Liver (tissue), 8 donors: ENCODE measurements at regions not wholly inside any gene's neighbourhood (a gene's known extent, or its start where the extent isn't known, plus 50 kb on each side); places are given as distances from the start of the nearest gene placed in this dataset.

ENCODE experiments used
- DNase-seq: peaks from one replicate; pipeline ENCODE4 v3.0.0-alpha.2; 2017; ENCODE audit warnings: low spot score
- H3K27ac ChIP-seq, 2 donors: one replicate each; pipeline ENCODE4 v1.7.0; 2013; ENCODE audit warnings: inconsistent platforms in 2 of 2, low read length in 2 of 2, control low read depth in 1 of 2, low read depth in 1 of 2, mild to moderate bottlenecking in 1 of 2
- H3K27me3 ChIP-seq, 4 donors: one replicate each; pipeline versions ENCODE4 v1.6.1 to v1.7.0; 2013; ENCODE audit warnings: low read length in 3 of 4, inconsistent platforms in 1 of 4, mild to moderate bottlenecking in 1 of 4, moderate library complexity in 1 of 4; ENCODE audit not compliant: control insufficient read depth in 4 of 4, insufficient read depth in 4 of 4
- H3K36me3 ChIP-seq, 4 donors: one replicate each; pipeline versions ENCODE4 v1.6.1 to v1.7.0; 2013; ENCODE audit warnings: low read length in 3 of 4, mild to moderate bottlenecking in 3 of 4, low read depth in 1 of 4, moderate library complexity in 1 of 4; ENCODE audit not compliant: control insufficient read depth in 4 of 4, insufficient read depth in 3 of 4
- H3K4me1 ChIP-seq, 4 donors: one replicate each; pipeline versions ENCODE4 v1.6.1 to v1.7.0; 2013; ENCODE audit warnings: low read length in 3 of 4, mild to moderate bottlenecking in 3 of 4, moderate library complexity in 1 of 4; ENCODE audit not compliant: control insufficient read depth in 4 of 4, insufficient read depth in 4 of 4
- H3K4me3 ChIP-seq, 3 donors: one replicate each; pipeline versions ENCODE4 v1.6.1 to v1.7.0; 2013; ENCODE audit warnings: low read length in 3 of 3, control low read depth in 1 of 3, low read depth in 1 of 3, mild to moderate bottlenecking in 1 of 3
- H3K9ac ChIP-seq, 2 donors: one replicate each; pipeline ENCODE4 v1.7.0; 2013; ENCODE audit warnings: low read length in 2 of 2, mild to moderate bottlenecking in 2 of 2, moderate library complexity in 2 of 2, control low read depth in 1 of 2, low read depth in 1 of 2
- H3K9me3 ChIP-seq, 4 donors: one replicate each; pipeline versions ENCODE4 v1.6.1 to v1.7.0; 2013; ENCODE audit warnings: low read length in 3 of 4; ENCODE audit not compliant: control insufficient read depth in 4 of 4
- GABPA ChIP-seq, 2 donors: IDR thresholded peaks in 1 of 2; conservative IDR thresholded peaks in 1 of 2; 2 replicates each; pipeline ENCODE4 v1.6.1; 2016; ENCODE audit warnings: antibody characterized with exemption in 2 of 2, mild to moderate bottlenecking in 1 of 2, moderate library complexity in 1 of 2
- HNF4A ChIP-seq, 2 donors: conservative IDR thresholded peaks; 2 replicates each; pipeline ENCODE4 v1.6.1; 2016; ENCODE audit warnings: antibody characterized with exemption in 2 of 2, mild to moderate bottlenecking in 2 of 2
- HNF4G ChIP-seq: IDR thresholded peaks from 2 replicates; pipeline ENCODE4 v1.6.1; 2016; ENCODE audit warnings: antibody characterized with exemption
- JUND ChIP-seq, 2 donors: IDR thresholded peaks; 2 replicates each; pipeline ENCODE4 v1.6.1; 2016; ENCODE audit warnings: antibody characterized with exemption in 2 of 2
- NR2F2 ChIP-seq: IDR thresholded peaks from 2 replicates; pipeline ENCODE4 v1.6.1; 2016; ENCODE audit warnings: antibody characterized with exemption
- RAD21 ChIP-seq, 2 donors: IDR thresholded peaks; 2 replicates each; pipeline ENCODE4 v1.6.1; 2016; ENCODE audit warnings: antibody characterized with exemption in 2 of 2, mild to moderate bottlenecking in 2 of 2
- RXRA ChIP-seq, 2 donors: IDR thresholded peaks; 2 replicates each; pipeline ENCODE4 v1.6.1; 2017 to 2018; ENCODE audit warnings: antibody characterized with exemption in 2 of 2, mild to moderate bottlenecking in 1 of 2
- SP1 ChIP-seq: IDR thresholded peaks from 2 replicates; pipeline ENCODE4 v1.6.1; 2018; ENCODE audit warnings: antibody characterized with exemption, mild to moderate bottlenecking
- WGBS: extraction: QIAGEN DNeasy Blood & Tissue Kit; methylation state at CpG from one replicate; pipeline ENCODE4 v1.1.7; 2013; 5-methylcytosine and 5-hydroxymethylcytosine counted together
- TF ChIP-seq, protein P1 (sequence below): fragments of 150-350 bp; IDR thresholded peaks from 2 replicates; pipeline ENCODE4 v1.5.1; 2017; ENCODE audit warnings: improper control_type of control experiment, low read depth, low read length; ENCODE audit not compliant: missing input control
- TF ChIP-seq, protein P2 (sequence below): IDR thresholded peaks from 2 replicates; pipeline ENCODE4 v1.6.1; 2016; ENCODE audit warnings: antibody characterized with exemption, mild to moderate bottlenecking
- TF ChIP-seq, protein P3 (sequence below): IDR thresholded peaks from 2 replicates; pipeline ENCODE4 v1.6.1; 2016; ENCODE audit warnings: antibody characterized with exemption
- donor health status: healthy.
- donor health status: healthy.
- donor health status: healthy.
- donor health status: healthy.
- donor health status: healthy.

DNA sequence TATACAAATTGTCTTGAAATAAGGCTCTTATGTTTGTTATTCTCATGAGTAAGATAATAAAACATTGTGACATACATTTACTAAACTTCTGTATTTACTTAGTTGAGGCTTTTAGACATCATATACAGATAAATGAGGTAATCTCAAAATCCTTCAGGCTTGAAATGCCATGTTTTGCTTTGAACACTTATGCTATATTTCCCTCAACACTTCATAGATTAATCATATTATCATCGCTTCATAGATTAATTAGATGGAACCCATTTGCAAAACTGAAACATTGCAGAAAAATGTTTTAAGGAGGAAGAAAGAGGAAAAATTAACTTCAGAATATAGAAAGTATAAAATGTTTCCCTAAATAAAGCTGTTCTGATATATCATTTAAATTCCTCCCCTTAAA, 165.0 kb upstream of the CNTNAP2 start:
- no peak for TF ChIP-seq JUND (IDR thresholded peaks at IDR 0.05)
- TF ChIP-seq GABPA (IDR thresholded peaks at IDR 0.05 in 1 of 2, conservative IDR thresholded peaks at IDR 0.05 in 1 of 2) = no peak
- no peak for TF ChIP-seq RAD21 (IDR thresholded peaks at IDR 0.05)
- no peak for TF ChIP-seq SP1
- TF ChIP-seq NR2F2 = no peak
- TF ChIP-seq RXRA (IDR thresholded peaks at IDR 0.05) = no peak
- TF ChIP-seq, protein P1, sequence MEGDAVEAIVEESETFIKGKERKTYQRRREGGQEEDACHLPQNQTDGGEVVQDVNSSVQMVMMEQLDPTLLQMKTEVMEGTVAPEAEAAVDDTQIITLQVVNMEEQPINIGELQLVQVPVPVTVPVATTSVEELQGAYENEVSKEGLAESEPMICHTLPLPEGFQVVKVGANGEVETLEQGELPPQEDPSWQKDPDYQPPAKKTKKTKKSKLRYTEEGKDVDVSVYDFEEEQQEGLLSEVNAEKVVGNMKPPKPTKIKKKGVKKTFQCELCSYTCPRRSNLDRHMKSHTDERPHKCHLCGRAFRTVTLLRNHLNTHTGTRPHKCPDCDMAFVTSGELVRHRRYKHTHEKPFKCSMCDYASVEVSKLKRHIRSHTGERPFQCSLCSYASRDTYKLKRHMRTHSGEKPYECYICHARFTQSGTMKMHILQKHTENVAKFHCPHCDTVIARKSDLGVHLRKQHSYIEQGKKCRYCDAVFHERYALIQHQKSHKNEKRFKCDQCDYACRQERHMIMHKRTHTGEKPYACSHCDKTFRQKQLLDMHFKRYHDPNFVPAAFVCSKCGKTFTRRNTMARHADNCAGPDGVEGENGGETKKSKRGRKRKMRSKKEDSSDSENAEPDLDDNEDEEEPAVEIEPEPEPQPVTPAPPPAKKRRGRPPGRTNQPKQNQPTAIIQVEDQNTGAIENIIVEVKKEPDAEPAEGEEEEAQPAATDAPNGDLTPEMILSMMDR = no peak
- TF ChIP-seq HNF4G = no peak
- TF ChIP-seq HNF4A (conservative IDR thresholded peaks at IDR 0.05) = no peak
- TF ChIP-seq, protein P2, sequence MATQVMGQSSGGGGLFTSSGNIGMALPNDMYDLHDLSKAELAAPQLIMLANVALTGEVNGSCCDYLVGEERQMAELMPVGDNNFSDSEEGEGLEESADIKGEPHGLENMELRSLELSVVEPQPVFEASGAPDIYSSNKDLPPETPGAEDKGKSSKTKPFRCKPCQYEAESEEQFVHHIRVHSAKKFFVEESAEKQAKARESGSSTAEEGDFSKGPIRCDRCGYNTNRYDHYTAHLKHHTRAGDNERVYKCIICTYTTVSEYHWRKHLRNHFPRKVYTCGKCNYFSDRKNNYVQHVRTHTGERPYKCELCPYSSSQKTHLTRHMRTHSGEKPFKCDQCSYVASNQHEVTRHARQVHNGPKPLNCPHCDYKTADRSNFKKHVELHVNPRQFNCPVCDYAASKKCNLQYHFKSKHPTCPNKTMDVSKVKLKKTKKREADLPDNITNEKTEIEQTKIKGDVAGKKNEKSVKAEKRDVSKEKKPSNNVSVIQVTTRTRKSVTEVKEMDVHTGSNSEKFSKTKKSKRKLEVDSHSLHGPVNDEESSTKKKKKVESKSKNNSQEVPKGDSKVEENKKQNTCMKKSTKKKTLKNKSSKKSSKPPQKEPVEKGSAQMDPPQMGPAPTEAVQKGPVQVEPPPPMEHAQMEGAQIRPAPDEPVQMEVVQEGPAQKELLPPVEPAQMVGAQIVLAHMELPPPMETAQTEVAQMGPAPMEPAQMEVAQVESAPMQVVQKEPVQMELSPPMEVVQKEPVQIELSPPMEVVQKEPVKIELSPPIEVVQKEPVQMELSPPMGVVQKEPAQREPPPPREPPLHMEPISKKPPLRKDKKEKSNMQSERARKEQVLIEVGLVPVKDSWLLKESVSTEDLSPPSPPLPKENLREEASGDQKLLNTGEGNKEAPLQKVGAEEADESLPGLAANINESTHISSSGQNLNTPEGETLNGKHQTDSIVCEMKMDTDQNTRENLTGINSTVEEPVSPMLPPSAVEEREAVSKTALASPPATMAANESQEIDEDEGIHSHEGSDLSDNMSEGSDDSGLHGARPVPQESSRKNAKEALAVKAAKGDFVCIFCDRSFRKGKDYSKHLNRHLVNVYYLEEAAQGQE = no peak
- no peak overlapping the region for H3K4me3 ChIP-seq
- no peaks in the 10 kb centered on the region for H3K36me3 ChIP-seq
- no peaks in the 10 kb centered on the region for H3K9me3 ChIP-seq
- H3K4me1 ChIP-seq = no peaks in the 10 kb centered on the region
- no peak for DNase-seq
- H3K27me3 ChIP-seq = no peaks in the 10 kb centered on the region
- H3K27ac ChIP-seq = no peak overlapping the region
- 93% methylated on average over 1 of the region's 1 CpG for WGBS
- H3K9ac ChIP-seq = no peak overlapping the region

DNA sequence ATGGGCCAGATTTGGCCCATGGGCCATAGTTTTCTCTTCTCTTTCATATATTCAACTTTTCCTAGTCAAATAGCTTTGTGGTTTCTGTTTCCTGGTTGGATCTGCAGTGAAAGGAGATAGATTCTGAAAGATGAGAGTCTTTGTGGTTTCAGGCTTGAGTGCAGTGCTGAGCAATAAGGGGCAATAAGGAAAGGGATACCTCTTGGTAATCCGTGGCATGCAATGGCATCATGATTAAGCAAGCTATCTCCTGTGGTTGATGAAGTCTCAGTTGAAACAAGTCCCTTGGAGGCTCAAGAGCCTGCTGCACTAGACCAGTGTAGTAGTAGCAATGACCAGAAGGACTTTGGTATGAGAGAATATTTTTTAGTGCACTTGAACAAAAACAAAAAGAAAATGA, 187.7 kb upstream of the CNTNAP2 start:
- DNase-seq = no peak
- Histone ChIP-seq H3K4me1 (no peaks in the 10 kb centered on the region), H3K27ac (no peak overlapping the region), H3K9ac (no peak overlapping the region), H3K27me3 (no peaks in the 10 kb centered on the region), H3K4me3 (no peak overlapping the region), H3K36me3 (no peaks in the 10 kb centered on the region), H3K9me3 (peaks cover 0 to 3% (median 0%) of the 10 kb centered on the region in 4 donors)
- no peak for TF ChIP-seq JUND (IDR thresholded peaks at IDR 0.05)
- TF ChIP-seq, protein P1 = no peak
- TF ChIP-seq, protein P3, sequence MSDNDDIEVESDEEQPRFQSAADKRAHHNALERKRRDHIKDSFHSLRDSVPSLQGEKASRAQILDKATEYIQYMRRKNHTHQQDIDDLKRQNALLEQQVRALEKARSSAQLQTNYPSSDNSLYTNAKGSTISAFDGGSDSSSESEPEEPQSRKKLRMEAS = no peak
- TF ChIP-seq HNF4A (conservative IDR thresholded peaks at IDR 0.05) = no peak
- TF ChIP-seq HNF4G = no peak
- 40% methylated on average over 1 of the region's 1 CpG for WGBS
